GM12891 (cell line): ENCODE measurements at regions not wholly inside any gene's neighbourhood (a gene's known extent, or its start where the extent isn't known, plus 50 kb on each side); places are given as distances from the start of the nearest gene placed in this dataset.

Source experiments
- POLR2A ChIP-seq: IDR thresholded peaks from 2 replicates; pipeline ENCODE4 v1.6.1; 2011; ENCODE audit warnings: low read depth, low read length, control low read depth
- POLR2AphosphoS5 ChIP-seq: IDR thresholded peaks from 2 replicates; pipeline ENCODE4 v1.6.1; 2011; ENCODE audit warnings: low read depth, low read length, control low read depth
- TAF1 ChIP-seq: IDR thresholded peaks from 2 replicates; pipeline ENCODE4 v1.6.1; 2011; ENCODE audit warnings: low read depth, low read length, control low read depth

GRCh38 chr2:75870133-75870532 lies 159.4 kb upstream of the GCFC2 start:
- no peak for TF ChIP-seq POLR2A
- no peak for TF ChIP-seq POLR2AphosphoS5
- TF ChIP-seq TAF1, result no peak
